Right atrium auricular region (tissue), 2 donors: ENCODE measurements at regions not wholly inside any gene's neighbourhood (a gene's known extent, or its start where the extent isn't known, plus 50 kb on each side); places are given as distances from the start of the nearest gene placed in this dataset.

ENCODE experiments used
- DNase-seq: peaks from one replicate; pipeline ENCODE4 v3.0.0-alpha.2; 2019; ENCODE audit warnings: low spot score
- H3K27ac ChIP-seq, 2 donors: fragments of 200-600 bp; sonication (generic); 1 replicate in 1 of 2; 2 replicates in 1 of 2; pipeline ENCODE4 v1.5.1; 2016 to 2019
- H3K27me3 ChIP-seq, 2 donors: fragments of 200-600 bp; sonication (generic); one replicate each; pipeline versions ENCODE4 v1.5.1 to v1.6.0; 2017 to 2019
- H3K36me3 ChIP-seq: fragments of 200-600 bp; sonication (generic); one replicate; pipeline ENCODE4 v1.5.1; 2016
- H3K4me1 ChIP-seq, 2 donors: fragments of 200-600 bp; sonication (generic); one replicate each; pipeline versions ENCODE4 v1.5.1 to v1.6.0; 2017 to 2019
- H3K4me3 ChIP-seq, 2 donors: fragments of 200-600 bp; sonication (generic); 1 replicate in 1 of 2; 2 replicates in 1 of 2; pipeline ENCODE4 v1.5.1; 2017 to 2019; ENCODE audit warnings: mild to moderate bottlenecking in 1 of 2, moderate library complexity in 1 of 2
- H3K9me3 ChIP-seq, 2 donors: fragments of 200-600 bp; sonication (generic); one replicate each; pipeline ENCODE4 v1.5.1; 2019
- CTCF ChIP-seq, 2 donors: fragments of 200-600 bp; sonication (generic); IDR thresholded peaks; one replicate each; pipeline ENCODE4 v1.5.1; 2019; ENCODE audit warnings: antibody characterized with exemption in 2 of 2

DNA sequence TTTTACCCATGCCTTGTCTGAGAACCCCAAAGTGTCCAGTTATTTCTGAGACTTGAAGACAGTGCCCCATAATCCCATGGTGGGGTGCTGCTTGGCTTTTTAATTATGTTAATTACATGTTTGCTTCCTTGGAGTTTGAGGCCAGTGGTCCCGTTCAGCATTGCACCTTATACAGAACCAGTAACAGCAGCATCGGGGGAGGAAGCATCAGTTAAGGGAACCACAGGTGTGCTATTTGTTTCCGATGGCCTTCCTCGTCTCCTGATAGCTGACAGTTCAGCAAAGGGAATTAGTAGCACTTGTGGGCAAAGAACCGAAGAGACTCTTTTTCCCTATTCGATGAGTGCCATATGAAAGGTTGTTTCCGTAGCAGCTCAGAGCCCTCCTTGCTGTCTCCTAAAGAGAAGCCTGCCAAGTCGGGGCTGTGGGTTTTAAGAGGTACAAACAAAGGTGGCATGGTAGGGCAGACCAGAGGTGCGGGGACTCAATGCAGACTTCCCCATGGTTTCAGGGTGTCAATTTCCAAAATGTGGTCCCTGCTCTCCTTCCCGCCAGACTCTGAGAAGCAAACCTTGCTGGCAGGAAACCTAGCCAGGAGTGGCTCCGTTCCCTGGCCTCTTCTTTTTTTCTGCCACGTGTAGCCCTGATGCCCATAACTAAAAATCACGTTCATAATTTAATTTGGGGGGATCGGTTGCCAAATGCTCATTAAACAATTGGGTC, 225.2 kb upstream of the TSHZ3 start:
- no peaks in the 10 kb centered on the region for H3K36me3 ChIP-seq
- H3K4me3 ChIP-seq: no peak overlapping the region
- H3K27ac ChIP-seq: no peak overlapping the region
- H3K9me3 ChIP-seq: no peaks in the 10 kb centered on the region
- H3K4me1 ChIP-seq: no peaks in the 10 kb centered on the region
- DNase-seq: peak; percentile 28
- TF ChIP-seq CTCF (IDR thresholded peaks at IDR 0.05): no peak
- no peaks in the 10 kb centered on the region for H3K27me3 ChIP-seq

- Histone ChIP-seq H3K4me3 (no peak overlapping the region), H3K27ac (no peak overlapping the region), H3K9me3 (no peaks in the 10 kb centered on the region), H3K36me3 (no peaks in the 10 kb centered on the region), H3K4me1 (no peaks in the 10 kb centered on the region), H3K27me3 (no peaks in the 10 kb centered on the region)
- DNase-seq: peak; percentile 23
- no peak for TF ChIP-seq CTCF (IDR thresholded peaks at IDR 0.05)
These were observed 226.7 kb upstream of the TSHZ3 start for GRCh38 chr19:31575846-31576335.

DNA sequence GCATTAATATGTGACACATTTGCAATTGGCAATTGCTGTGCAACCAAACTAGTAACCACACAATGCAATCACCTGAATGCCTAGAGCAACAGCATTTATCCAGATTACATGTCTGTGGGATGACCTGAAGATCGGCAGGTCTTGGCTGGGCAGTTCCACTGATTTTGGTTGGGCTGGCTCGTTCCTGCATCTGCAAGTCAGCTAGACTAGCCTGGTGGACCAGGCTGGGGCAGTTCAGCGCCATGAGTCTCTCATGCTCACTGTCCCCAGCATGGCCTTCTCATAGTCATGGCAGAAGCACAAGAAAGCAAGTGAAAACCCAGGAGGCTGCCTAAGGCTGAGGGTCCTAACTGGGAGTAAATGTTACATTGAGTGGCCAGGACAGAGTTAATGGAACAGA, 229.1 kb upstream of the TSHZ3 start:
- DNase-seq: peak; percentile 48
- Histone ChIP-seq H3K27me3 (no peaks in the 10 kb centered on the region), H3K27ac (no peak overlapping the region), H3K36me3 (no peaks in the 10 kb centered on the region), H3K9me3 (no peaks in the 10 kb centered on the region), H3K4me1 (no peaks in the 10 kb centered on the region), H3K4me3 (no peak overlapping the region)
- TF ChIP-seq CTCF (IDR thresholded peaks at IDR 0.05): no peak

GRCh38 chr19:31583148-31583547, 233.9 kb upstream of the TSHZ3 start:
- Histone ChIP-seq H3K4me1 (no peaks in the 10 kb centered on the region), H3K27ac (no peak overlapping the region), H3K27me3 (no peaks in the 10 kb centered on the region), H3K4me3 (no peak overlapping the region), H3K9me3 (no peaks in the 10 kb centered on the region), H3K36me3 (no peaks in the 10 kb centered on the region)
- no peak for DNase-seq
- TF ChIP-seq CTCF (IDR thresholded peaks at IDR 0.05): no peak

GRCh38 chr19:31586282-31586681, 237.0 kb upstream of the TSHZ3 start:
- H3K27me3 ChIP-seq: no peaks in the 10 kb centered on the region
- H3K9me3 ChIP-seq: no peaks in the 10 kb centered on the region
- no peaks in the 10 kb centered on the region for H3K4me1 ChIP-seq
- DNase-seq: no peak
- no peak overlapping the region for H3K4me3 ChIP-seq
- no peak for TF ChIP-seq CTCF (IDR thresholded peaks at IDR 0.05)
- no peaks in the 10 kb centered on the region for H3K36me3 ChIP-seq
- no peak overlapping the region for H3K27ac ChIP-seq

GRCh38 chr19:31589109-31589508, 239.9 kb upstream of the TSHZ3 start:
- H3K9me3 ChIP-seq: no peaks in the 10 kb centered on the region
- no peaks in the 10 kb centered on the region for H3K27me3 ChIP-seq
- no peak for TF ChIP-seq CTCF (IDR thresholded peaks at IDR 0.05)
- no peaks in the 10 kb centered on the region for H3K36me3 ChIP-seq
- no peak overlapping the region for H3K4me3 ChIP-seq
- H3K27ac ChIP-seq: no peak overlapping the region
- H3K4me1 ChIP-seq: no peaks in the 10 kb centered on the region
- peak; percentile 36 for DNase-seq
